Prostate gland (tissue), 2 donors: ENCODE measurements at regions not wholly inside any gene's neighbourhood (a gene's known extent, or its start where the extent isn't known, plus 50 kb on each side); places are given as distances from the start of the nearest gene placed in this dataset.
"Not testable (repeated sequence)": the region's sequence is repeated elsewhere in the genome, so short reads cannot be mapped to it uniquely, and the experiment has no call there.

ENCODE experiments used
- CTCF ChIP-seq, 4 experiments: fragments of 200-600 bp in 2 of 4; fragments of 450-650 bp in 2 of 4; sonication (generic) in 2 of 4; IDR thresholded peaks; 1 replicate in 3 of 4; 2 replicates in 1 of 4; pipeline ENCODE4 v1.5.1; 2016 to 2019; ENCODE audit warnings: antibody characterized with exemption in 4 of 4, mild to moderate bottlenecking in 2 of 4, moderate library complexity in 2 of 4
- POLR2AphosphoS5 ChIP-seq: sonication (generic); formaldehyde crosslinking; IDR thresholded peaks from one replicate; pipeline ENCODE4 v1.6.1; 2017; ENCODE audit warnings: antibody characterized with exemption

DNA sequence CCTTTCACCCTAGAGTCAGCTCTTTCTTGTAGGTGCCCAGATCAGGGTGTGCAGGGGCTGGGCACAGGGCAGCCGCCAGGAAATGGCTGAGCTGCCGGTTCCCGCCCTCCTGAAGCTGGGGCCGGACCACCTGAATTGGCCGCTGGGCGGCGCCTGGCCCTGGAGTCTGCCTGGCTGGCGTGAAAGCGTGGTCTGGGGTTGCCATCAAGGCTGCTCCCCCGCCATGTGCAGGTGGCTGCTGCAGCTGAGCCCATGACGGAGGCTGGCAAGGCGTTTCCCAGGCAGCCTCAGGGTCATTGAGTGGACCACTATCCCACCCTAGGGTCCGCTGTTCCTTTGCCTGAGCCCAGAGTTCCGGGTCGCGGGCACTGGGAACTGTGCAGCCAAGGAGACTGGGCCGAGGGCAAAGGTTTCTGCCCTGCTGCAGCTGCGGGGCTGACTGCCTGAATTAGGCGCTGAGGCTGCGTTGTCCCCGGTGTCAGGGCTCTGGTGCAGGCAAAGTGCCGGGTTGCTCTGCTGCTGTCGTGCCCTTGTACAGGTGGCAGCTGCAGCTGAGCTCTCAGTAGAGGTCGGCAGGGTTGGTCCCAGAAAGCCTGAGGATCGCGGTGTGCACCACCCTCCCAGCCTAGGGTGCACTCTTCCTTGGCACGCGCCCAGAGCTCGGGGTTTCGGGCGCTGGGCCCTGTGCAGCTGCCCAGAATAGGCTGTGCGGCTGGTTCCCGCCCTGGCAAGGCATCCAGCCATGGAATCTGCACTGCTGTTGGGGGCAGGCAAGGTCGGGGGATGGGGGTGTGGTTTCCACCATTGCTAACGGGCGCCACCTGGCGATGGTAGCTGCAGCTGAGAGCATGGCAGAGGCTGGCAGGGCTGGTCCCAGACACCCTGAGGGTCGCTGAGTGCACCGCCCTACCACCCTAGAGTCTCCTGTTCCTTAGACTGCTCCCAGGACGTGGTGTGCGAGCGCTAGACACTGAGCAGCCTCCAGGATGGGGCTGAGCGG, 86.1 kb downstream of the POTEH start:
- TF ChIP-seq CTCF (IDR thresholded peaks at IDR 0.05); POLR2AphosphoS5: not testable (repeated sequence)
